ENCODE measurements at regions not wholly inside any gene's neighbourhood (a gene's known extent, or its start where the extent isn't known, plus 50 kb on each side); places are given as distances from the start of the nearest gene placed in this dataset.

DNA sequence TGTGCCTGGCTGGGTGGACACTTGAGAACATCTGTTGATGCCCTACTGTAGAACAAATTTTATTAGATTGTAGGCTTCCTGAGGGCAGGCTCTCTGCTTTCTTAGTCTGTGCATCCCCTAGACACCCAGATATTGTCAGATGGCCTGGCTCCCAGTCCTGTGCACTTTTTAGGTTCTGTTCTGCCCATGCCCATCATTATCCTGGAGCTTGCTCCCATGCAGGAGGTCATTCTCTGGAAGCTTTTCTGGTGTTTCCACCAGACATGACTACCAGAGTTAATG, 213.3 kb downstream of the MYCN start:
- DNase-seq (ENCODE audit: low spot score) = no peak
- no peaks in the 10 kb centered on the region for H3K9me3 ChIP-seq
- no peak overlapping the region for H3K27ac ChIP-seq

DNA sequence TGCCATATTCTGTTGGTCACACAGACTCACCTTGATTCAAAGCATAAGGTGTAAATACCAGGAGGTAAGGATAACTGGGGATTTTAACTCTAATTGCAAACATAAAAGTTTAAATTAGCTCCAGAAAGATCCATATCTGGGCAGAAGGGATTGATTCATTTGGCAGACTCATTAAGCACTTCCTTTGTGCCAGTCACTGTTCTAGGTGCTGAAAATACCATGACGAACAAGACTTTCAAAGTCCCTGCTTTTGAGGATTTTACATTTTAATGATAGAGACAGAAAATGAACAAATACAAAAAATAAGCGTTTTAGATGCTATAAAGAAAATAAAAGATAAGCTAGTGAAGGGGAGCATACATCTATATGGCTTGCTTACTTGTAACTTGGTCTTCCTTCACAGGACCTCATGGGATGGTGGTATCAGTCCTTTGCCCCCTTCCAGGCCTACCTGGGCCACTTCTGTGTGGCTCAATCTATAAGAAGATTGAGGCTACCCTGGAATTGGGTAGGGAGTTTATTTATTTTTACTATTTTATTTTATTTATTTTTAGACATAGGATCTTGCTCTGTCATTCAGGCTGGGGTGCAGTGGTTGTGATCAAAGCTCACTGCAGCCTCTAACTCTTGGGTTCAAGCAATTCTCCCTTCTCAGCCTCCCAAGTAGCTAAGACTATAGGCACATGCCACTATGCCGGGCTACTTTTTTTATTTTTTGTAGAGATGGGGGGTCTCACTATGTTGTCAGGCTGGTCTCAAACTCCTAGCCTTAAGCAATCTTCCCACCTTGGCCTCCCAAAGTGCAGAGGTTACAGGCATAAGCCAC, 212.8 kb downstream of the MYCN start:
- WGBS = 58% methylated on average over 3 of the region's 3 CpGs
- no peak overlapping the region for H3K4me3 ChIP-seq
- H3K9me3 ChIP-seq = no peaks in the 10 kb centered on the region
- H3K27ac ChIP-seq = no peak overlapping the region
- no peaks in the 10 kb centered on the region for H3K27me3 ChIP-seq (replicated peaks; ENCODE audit: insufficient read depth)
- no peaks in the 10 kb centered on the region for H3K36me3 ChIP-seq
- DNase-seq (ENCODE audit: low spot score) = no peak
- TF ChIP-seq POLR2AphosphoS5 (IDR thresholded peaks at IDR 0.05) (no peak), POLR2A (IDR thresholded peaks at IDR 0.05) (no peak)
- TF ChIP-seq, protein P1, sequence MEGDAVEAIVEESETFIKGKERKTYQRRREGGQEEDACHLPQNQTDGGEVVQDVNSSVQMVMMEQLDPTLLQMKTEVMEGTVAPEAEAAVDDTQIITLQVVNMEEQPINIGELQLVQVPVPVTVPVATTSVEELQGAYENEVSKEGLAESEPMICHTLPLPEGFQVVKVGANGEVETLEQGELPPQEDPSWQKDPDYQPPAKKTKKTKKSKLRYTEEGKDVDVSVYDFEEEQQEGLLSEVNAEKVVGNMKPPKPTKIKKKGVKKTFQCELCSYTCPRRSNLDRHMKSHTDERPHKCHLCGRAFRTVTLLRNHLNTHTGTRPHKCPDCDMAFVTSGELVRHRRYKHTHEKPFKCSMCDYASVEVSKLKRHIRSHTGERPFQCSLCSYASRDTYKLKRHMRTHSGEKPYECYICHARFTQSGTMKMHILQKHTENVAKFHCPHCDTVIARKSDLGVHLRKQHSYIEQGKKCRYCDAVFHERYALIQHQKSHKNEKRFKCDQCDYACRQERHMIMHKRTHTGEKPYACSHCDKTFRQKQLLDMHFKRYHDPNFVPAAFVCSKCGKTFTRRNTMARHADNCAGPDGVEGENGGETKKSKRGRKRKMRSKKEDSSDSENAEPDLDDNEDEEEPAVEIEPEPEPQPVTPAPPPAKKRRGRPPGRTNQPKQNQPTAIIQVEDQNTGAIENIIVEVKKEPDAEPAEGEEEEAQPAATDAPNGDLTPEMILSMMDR (IDR thresholded peaks at IDR 0.05) = no peak
- no peaks in the 10 kb centered on the region for H3K4me1 ChIP-seq (replicated peaks)
- intact Hi-C loops (cut with DNase I) = no loop called here

More for the DNA sequence above, 213.3 kb downstream of the MYCN start:
- TF ChIP-seq POLR2AphosphoS5 (IDR thresholded peaks at IDR 0.05) (no peak), POLR2A (IDR thresholded peaks at IDR 0.05) (no peak)
- TF ChIP-seq, protein P1 (IDR thresholded peaks at IDR 0.05) = no peak
- intact Hi-C loops (cut with DNase I) = no loop called here
- H3K27me3 ChIP-seq (replicated peaks; ENCODE audit: insufficient read depth) = no peaks in the 10 kb centered on the region
- H3K4me1 ChIP-seq (replicated peaks) = no peaks in the 10 kb centered on the region
- no peak overlapping the region for H3K4me3 ChIP-seq
- no peaks in the 10 kb centered on the region for H3K36me3 ChIP-seq

DNA sequence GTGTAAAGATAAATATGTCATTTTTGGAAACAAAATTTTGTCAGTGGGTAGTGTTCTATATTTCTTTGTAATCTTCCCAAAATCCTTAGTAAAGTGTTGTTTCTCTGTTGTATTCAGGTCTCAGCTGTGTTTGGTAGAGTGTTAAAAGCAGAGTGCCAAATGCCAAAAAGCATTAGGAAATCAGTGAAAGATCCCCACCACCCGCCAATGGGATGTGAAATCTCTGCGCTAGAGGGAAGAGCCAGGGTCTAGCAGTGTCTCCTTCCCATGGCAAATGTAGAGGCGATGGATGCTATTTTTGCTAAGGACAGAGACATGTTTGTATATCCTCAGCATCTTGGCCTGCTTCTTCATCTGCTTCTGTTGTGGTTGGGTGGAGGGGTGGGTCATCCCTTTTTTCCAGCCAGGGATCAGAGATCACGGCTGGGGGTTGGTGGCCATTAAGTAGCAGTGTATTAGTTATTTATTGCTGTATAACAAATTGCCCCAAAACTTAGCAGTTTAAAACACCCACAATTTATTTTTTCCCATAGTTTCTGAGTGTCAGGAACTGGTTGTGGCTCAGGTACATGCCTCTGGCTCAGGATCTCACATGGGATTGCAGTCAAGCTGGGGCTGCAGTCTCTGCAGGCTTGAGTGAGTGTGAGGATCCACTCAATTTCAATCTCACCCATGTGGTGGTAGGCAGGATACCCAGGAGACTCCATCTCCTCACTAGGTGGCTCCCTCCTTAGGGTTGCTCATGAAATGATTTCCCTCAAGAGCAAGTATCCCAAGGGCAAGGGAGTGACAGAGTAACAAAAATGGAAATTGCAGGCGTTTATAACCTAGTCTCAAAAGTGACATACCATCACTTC, 211.9 kb downstream of the MYCN start:
- H3K9me3 ChIP-seq = no peaks in the 10 kb centered on the region
- H3K27ac ChIP-seq = no peak overlapping the region
- intact Hi-C loops (cut with DNase I) = no loop called here
- no peaks in the 10 kb centered on the region for H3K36me3 ChIP-seq
- no peak overlapping the region for H3K4me3 ChIP-seq
- WGBS = 92% methylated on average over 5 of the region's 5 CpGs
- DNase-seq (ENCODE audit: low spot score) = no peak
- no peak for TF ChIP-seq POLR2AphosphoS5 (IDR thresholded peaks at IDR 0.05)
- TF ChIP-seq POLR2A (IDR thresholded peaks at IDR 0.05) = no peak
- TF ChIP-seq, protein P1 (IDR thresholded peaks at IDR 0.05) = no peak
- H3K4me1 ChIP-seq (replicated peaks) = no peaks in the 10 kb centered on the region
- no peaks in the 10 kb centered on the region for H3K27me3 ChIP-seq (replicated peaks; ENCODE audit: insufficient read depth)

DNA sequence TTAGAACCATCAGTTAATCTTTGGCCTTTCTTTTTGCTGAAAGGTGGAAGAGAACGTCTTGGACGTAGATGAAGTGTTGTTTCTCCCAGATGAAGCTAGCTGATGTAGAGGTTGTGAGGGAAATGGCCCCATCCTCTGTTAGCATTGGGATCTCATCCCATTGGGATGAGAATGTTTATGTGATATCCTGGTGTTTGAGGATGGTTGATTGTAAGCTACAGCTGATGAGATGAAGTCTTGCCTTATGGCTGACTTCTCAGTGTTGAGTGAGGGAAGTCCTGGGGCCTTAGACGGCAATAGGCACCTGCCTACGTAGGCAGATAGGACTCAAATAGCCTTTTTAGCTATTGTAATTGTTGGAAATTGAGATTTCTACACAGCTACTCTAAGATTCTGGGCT, 211.3 kb downstream of the MYCN start:
- 92% methylated on average over 4 of the region's 4 CpGs for WGBS
- intact Hi-C loops (cut with DNase I) = no loop called here
- Histone ChIP-seq H3K36me3 (no peaks in the 10 kb centered on the region), H3K27ac (no peak overlapping the region), H3K27me3 (replicated peaks; ENCODE audit: insufficient read depth) (no peaks in the 10 kb centered on the region), H3K9me3 (no peaks in the 10 kb centered on the region), H3K4me1 (replicated peaks) (no peaks in the 10 kb centered on the region), H3K4me3 (no peak overlapping the region)
- no peak for DNase-seq (ENCODE audit: low spot score)
- TF ChIP-seq, protein P1 (IDR thresholded peaks at IDR 0.05) = no peak
- TF ChIP-seq POLR2A (IDR thresholded peaks at IDR 0.05) = no peak
- no peak for TF ChIP-seq POLR2AphosphoS5 (IDR thresholded peaks at IDR 0.05)

DNA sequence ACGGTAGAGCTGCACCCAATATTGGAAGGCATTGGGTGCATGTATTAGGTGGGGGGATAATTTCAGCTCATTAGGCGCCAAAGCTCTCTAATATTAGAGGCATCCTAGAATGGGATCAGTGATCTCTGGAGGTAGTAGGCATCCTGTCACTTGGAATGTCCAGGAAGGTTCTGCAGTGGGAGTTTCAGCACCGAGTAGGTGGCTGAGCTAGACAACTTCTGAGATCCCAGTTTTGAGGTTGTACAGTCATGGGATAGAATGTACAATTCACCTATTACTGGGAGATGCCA, 210.9 kb downstream of the MYCN start:
- DNase-seq (ENCODE audit: low spot score) = no peak
- H3K36me3 ChIP-seq = no peaks in the 10 kb centered on the region
- 92% methylated on average over 3 of the region's 3 CpGs for WGBS
- H3K4me3 ChIP-seq = no peak overlapping the region
- intact Hi-C loops (cut with DNase I) = no loop called here
- H3K9me3 ChIP-seq = no peaks in the 10 kb centered on the region
- no peaks in the 10 kb centered on the region for H3K27me3 ChIP-seq (replicated peaks; ENCODE audit: insufficient read depth)
- H3K4me1 ChIP-seq (replicated peaks) = no peaks in the 10 kb centered on the region
- TF ChIP-seq POLR2A (IDR thresholded peaks at IDR 0.05) = no peak
- TF ChIP-seq, protein P1 (IDR thresholded peaks at IDR 0.05) = no peak
- TF ChIP-seq POLR2AphosphoS5 (IDR thresholded peaks at IDR 0.05) = no peak
- no peak overlapping the region for H3K27ac ChIP-seq
